HEK293 (cell line): ENCODE measurements at regions not wholly inside any gene's neighbourhood (a gene's known extent, or its start where the extent isn't known, plus 50 kb on each side); places are given as distances from the start of the nearest gene placed in this dataset.

Experiments
- CTCF ChIP-seq: fragments of 450-650 bp; formaldehyde crosslinking; IDR thresholded peaks from 2 replicates; pipeline ENCODE4 v1.5.1; 2016; ENCODE audit warnings: missing biosample characterization, missing genetic modification characterization
- GFI1B ChIP-seq: fragments of 450-650 bp; formaldehyde crosslinking; IDR thresholded peaks from 2 replicates; pipeline ENCODE4 v1.5.1; 2016; ENCODE audit warnings: missing biosample characterization, missing genetic modification characterization
- KLF7 ChIP-seq: fragments of 450-650 bp; formaldehyde crosslinking; IDR thresholded peaks from 2 replicates; pipeline ENCODE4 v1.5.1; 2016; ENCODE audit warnings: missing biosample characterization, missing genetic modification characterization, borderline replicate concordance
- PRDM6 ChIP-seq: fragments of 450-650 bp; formaldehyde crosslinking; IDR thresholded peaks from 2 replicates; pipeline ENCODE4 v1.5.1; 2017; ENCODE audit warnings: missing biosample characterization, missing genetic modification characterization
- SP2 ChIP-seq: fragments of 450-650 bp; formaldehyde crosslinking; IDR thresholded peaks from 2 replicates; pipeline ENCODE4 v1.5.1; 2016; ENCODE audit warnings: missing biosample characterization, missing genetic modification characterization
- TCF7L2 ChIP-seq: IDR thresholded peaks from 2 replicates; pipeline ENCODE4 v1.6.1; 2011; ENCODE audit warnings: low read depth, mild to moderate bottlenecking, inconsistent platforms, low read length, moderate library complexity, borderline replicate concordance
- YY1 ChIP-seq: fragments of 450-650 bp; formaldehyde crosslinking; IDR thresholded peaks from 2 replicates; pipeline ENCODE4 v1.5.1; 2018; ENCODE audit warnings: missing biosample characterization, missing genetic modification characterization
- ZNF2 ChIP-seq: fragments of 450-650 bp; formaldehyde crosslinking; IDR thresholded peaks from 2 replicates; pipeline ENCODE4 v1.5.1; 2016; ENCODE audit warnings: missing biosample characterization, missing genetic modification characterization
- ZNF26 ChIP-seq: fragments of 450-650 bp; formaldehyde crosslinking; IDR thresholded peaks from 2 replicates; pipeline ENCODE4 v1.5.1; 2016; ENCODE audit warnings: missing biosample characterization, missing genetic modification characterization
- ZNF274 ChIP-seq, 2 experiments: fragments of 200-500 bp in 1 of 2; fragments of 450-650 bp in 1 of 2; sonication (Bioruptor generic) in 1 of 2; formaldehyde crosslinking in 1 of 2; IDR thresholded peaks; 2 replicates each; pipeline versions ENCODE4 v1.5.1 to v1.6.1; 2014 to 2016; ENCODE audit warnings: borderline replicate concordance in 1 of 2, inconsistent platforms in 1 of 2, low read length in 1 of 2, missing biosample characterization in 1 of 2, missing genetic modification characterization in 1 of 2
- ZNF530 ChIP-seq: fragments of 450-650 bp; formaldehyde crosslinking; IDR thresholded peaks from 2 replicates; pipeline ENCODE4 v1.5.1; 2016; ENCODE audit warnings: low read depth, missing biosample characterization, missing genetic modification characterization
- ZNF585B ChIP-seq: fragments of 450-650 bp; formaldehyde crosslinking; IDR thresholded peaks from 2 replicates; pipeline ENCODE4 v1.5.1; 2016; ENCODE audit warnings: missing biosample characterization, missing genetic modification characterization
- ZSCAN5A ChIP-seq: fragments of 450-650 bp; formaldehyde crosslinking; IDR thresholded peaks from 2 replicates; pipeline ENCODE4 v1.5.1; 2016; ENCODE audit warnings: missing biosample characterization, missing genetic modification characterization

- TF ChIP-seq ZNF530 = no peak
- TF ChIP-seq PRDM6 (tag by site-specific recombination) = no peak
- no peak for TF ChIP-seq CTCF (tag by site-specific recombination)
- TF ChIP-seq TCF7L2 = no peak
- no peak for TF ChIP-seq ZNF274 (IDR thresholded peaks at IDR 0.05; ENCODE audit: low read length)
- TF ChIP-seq ZNF274 (tag by site-specific recombination; IDR thresholded peaks at IDR 0.05; ENCODE audit: borderline replicate concordance) = no peak
- TF ChIP-seq YY1 (tag by site-specific recombination) = no peak
- no peak for TF ChIP-seq ZNF2 (tag by site-specific recombination)
- TF ChIP-seq KLF7 (tag by site-specific recombination) = no peak
- no peak for TF ChIP-seq SP2 (tag by site-specific recombination)
- no peak for TF ChIP-seq ZNF26 (tag by site-specific recombination)
- TF ChIP-seq ZNF585B (tag by site-specific recombination) = no peak
- TF ChIP-seq ZSCAN5A (tag by site-specific recombination) = no peak
- TF ChIP-seq GFI1B = no peak
These were observed 58.7 kb upstream of the SULF2 start for GRCh38 chr20:47843886-47844567.
